Left lung (tissue), 4 donors: ENCODE measurements at regions not wholly inside any gene's neighbourhood (a gene's known extent, or its start where the extent isn't known, plus 50 kb on each side); places are given as distances from the start of the nearest gene placed in this dataset.

Experiments
- ATAC-seq: fragments of 200-7000 bp; cut with Tn5 transposase; one replicate; pipeline ENCODE4 v1.9.1; 2020; ENCODE audit warnings: moderate library complexity
- DNase-seq, 4 donors: peaks; one replicate each; pipeline ENCODE4 v3.0.0-alpha.2; 2013 to 2020
- H3K27ac ChIP-seq, 2 donors: fragments of 200-600 bp; sonication (generic) in 1 of 2; one replicate each; pipeline versions ENCODE4 v1.5.0 to v1.8.0; 2020 to 2021
- H3K27me3 ChIP-seq, 2 donors: fragments of 200-600 bp; sonication (generic) in 1 of 2; one replicate each; pipeline versions ENCODE4 v1.5.0 to v1.8.0; 2020 to 2021
- H3K36me3 ChIP-seq, 2 donors: fragments of 200-600 bp; sonication (generic) in 1 of 2; one replicate each; pipeline versions ENCODE4 v1.5.0 to v1.8.0; 2020 to 2021
- H3K4me1 ChIP-seq, 2 donors: fragments of 200-600 bp; one replicate each; pipeline ENCODE4 v1.8.0; 2021
- H3K4me3 ChIP-seq, 2 donors: fragments of 200-600 bp; sonication (generic) in 1 of 2; one replicate each; pipeline versions ENCODE4 v1.5.0 to v1.8.0; 2020 to 2021; ENCODE audit warnings: mild to moderate bottlenecking in 1 of 2
- H3K9me3 ChIP-seq, 2 donors: fragments of 200-600 bp; sonication (generic) in 1 of 2; one replicate each; pipeline versions ENCODE4 v1.5.0 to v1.8.0; 2020 to 2021
- intact Hi-C, 2 donors: fragments of 100-400 bp; cut with DNase I; formaldehyde crosslinking; loops; one replicate each; pipeline versions ENCODE4 v1.11.2 to v1.14.2; 2022
- TF ChIP-seq, protein P1 (sequence below), 2 donors: fragments of 200-600 bp; sonication (generic) in 1 of 2; IDR thresholded peaks; one replicate each; pipeline versions ENCODE4 v1.5.0 to v1.8.0; 2021; ENCODE audit warnings: antibody characterized with exemption in 2 of 2
- donor health status: DM: no; HTN: yes; CAD: no.
- donor health status: DM: no; HTN: no; CAD: no.

DNA sequence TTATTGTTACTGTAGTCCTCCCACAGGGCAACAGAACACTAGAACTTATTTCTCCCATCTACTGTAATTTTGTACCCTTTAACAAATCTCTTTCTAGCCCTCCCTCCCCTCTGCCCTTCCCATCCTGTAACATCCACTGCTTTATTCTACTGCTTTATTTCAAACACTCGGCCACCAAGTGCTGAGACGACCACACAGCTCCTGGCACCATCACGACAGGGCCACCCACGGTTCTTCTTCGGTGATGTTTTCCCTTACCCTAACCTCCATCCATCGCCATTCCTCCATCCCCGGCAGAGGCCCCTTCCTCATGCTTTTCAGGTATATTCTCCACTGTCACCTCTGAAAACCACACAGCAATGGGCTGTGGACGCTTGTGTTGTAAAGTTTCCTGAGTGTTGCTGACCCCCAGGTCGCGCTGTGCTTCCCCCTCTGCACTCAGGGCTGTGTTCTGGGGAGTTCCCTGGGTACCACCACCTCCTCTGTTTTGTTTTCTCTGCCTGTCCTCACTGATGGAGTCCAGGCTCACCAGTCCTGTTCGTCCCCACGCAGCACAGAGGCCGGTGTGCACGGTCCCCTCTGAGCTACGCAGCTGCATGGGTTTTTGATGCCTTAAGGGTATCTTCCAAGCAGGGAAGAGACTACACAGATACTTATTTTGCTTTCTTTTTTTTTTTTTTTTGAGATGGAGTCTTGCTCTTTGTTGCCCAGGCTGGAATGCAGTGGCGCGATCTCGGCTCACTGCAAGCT, 207.2 kb upstream of the TMEM132C start:
- intact Hi-C loops, result no loop called here
- Histone ChIP-seq H3K27me3 (no peaks in the 10 kb centered on the region), H3K9me3 (no peaks in the 10 kb centered on the region), H3K27ac (no peak overlapping the region), H3K4me3 (no peak overlapping the region), H3K4me1 (no peaks in the 10 kb centered on the region), H3K36me3 (no peaks in the 10 kb centered on the region)
- ATAC-seq (no peak), DNase-seq (no peak)
- TF ChIP-seq, protein P1, sequence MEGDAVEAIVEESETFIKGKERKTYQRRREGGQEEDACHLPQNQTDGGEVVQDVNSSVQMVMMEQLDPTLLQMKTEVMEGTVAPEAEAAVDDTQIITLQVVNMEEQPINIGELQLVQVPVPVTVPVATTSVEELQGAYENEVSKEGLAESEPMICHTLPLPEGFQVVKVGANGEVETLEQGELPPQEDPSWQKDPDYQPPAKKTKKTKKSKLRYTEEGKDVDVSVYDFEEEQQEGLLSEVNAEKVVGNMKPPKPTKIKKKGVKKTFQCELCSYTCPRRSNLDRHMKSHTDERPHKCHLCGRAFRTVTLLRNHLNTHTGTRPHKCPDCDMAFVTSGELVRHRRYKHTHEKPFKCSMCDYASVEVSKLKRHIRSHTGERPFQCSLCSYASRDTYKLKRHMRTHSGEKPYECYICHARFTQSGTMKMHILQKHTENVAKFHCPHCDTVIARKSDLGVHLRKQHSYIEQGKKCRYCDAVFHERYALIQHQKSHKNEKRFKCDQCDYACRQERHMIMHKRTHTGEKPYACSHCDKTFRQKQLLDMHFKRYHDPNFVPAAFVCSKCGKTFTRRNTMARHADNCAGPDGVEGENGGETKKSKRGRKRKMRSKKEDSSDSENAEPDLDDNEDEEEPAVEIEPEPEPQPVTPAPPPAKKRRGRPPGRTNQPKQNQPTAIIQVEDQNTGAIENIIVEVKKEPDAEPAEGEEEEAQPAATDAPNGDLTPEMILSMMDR (IDR thresholded peaks at IDR 0.05), result no peak

DNA sequence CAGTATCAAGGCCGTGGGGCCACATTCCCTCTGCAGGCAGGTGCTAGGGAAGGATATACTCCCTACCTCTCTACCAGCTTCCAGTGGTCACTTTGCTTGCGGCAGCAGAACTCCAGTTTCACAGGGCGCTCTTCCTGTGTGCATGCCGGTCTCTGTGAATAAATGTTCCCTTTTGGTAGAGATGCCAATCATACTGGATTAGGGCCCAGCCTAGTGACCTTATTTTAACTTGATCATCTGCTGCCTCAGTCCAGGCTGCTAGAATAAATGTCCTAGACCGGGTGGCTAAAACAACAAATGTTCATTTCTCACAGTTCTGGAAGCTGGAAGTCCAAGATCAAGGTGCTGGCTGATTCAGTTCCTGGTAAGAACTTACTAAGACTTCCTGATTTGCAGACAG, 198.8 kb upstream of the TMEM132C start:
- Histone ChIP-seq H3K4me1 (no peaks in the 10 kb centered on the region), H3K36me3 (no peaks in the 10 kb centered on the region), H3K27ac (no peak overlapping the region), H3K27me3 (no peaks in the 10 kb centered on the region), H3K4me3 (no peak overlapping the region), H3K9me3 (no peaks in the 10 kb centered on the region)
- ATAC-seq (no peak), DNase-seq (no peak)
- TF ChIP-seq, protein P1 (IDR thresholded peaks at IDR 0.05), result no peak
- intact Hi-C loops, result no loop called here

DNA sequence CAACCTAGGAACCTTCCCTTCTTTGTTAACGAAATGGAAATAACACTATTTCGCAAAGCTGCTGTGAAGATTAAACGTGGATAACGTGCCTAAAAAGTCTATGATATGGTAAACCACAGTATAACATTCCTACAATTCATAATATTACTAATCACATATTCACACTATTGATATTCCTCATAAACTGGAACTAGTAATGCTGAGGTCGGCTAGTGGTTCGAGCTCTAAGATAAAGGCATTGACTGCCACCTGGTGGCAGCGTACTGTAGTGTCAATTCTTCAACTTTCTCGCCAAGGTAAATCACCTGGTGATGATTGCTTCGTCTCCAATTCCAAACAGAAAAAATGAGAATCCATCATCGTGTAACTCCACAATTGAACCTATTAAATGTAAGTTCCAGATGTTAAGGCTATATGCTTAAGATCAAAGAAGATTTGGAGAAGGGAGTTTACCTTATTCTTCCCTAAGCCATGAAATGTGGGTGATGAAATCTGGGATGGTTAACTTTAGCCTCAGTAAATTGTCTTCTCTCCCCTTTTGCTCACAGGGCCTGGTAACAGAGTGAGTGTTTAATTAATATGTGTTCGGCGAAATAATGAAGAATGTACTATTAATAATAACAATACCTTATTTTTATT, 197.5 kb upstream of the TMEM132C start:
- Histone ChIP-seq H3K9me3 (no peaks in the 10 kb centered on the region), H3K27ac (no peak overlapping the region), H3K27me3 (no peaks in the 10 kb centered on the region), H3K36me3 (no peaks in the 10 kb centered on the region), H3K4me3 (no peak overlapping the region), H3K4me1 (no peaks in the 10 kb centered on the region)
- intact Hi-C loops, result no loop called here
- ATAC-seq, result peak; percentile 31
- DNase-seq, result peak in 1 of 4 donors; percentile 21
- TF ChIP-seq, protein P1 (IDR thresholded peaks at IDR 0.05), result peak; percentile 35 to 42

DNA sequence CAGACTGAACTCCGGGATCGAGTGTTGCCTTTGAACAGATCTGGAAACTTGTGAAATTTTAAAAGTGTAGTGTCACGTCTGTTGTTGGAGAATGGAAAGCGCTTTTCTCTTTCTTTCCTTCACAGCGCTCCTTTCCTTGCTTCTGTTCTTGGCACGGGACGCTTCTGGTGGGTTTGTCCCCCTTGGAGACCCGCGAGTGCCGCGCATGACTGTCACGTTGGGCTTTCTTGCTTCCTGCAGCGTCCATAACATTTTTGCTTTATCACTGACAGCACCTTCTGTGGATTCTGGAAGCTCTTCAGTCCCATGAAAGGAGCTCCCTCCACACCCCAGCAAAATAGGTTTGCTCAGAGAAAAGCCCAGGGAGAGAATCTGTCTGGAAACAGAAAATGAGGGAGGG, 193.0 kb upstream of the TMEM132C start:
- H3K9me3 ChIP-seq, result no peaks in the 10 kb centered on the region
- DNase-seq (no peak), ATAC-seq (no peak)
- H3K4me1 ChIP-seq, result no peaks in the 10 kb centered on the region
- TF ChIP-seq, protein P1 (IDR thresholded peaks at IDR 0.05), result no peak
- intact Hi-C loops, result no loop called here
- no peak overlapping the region for H3K4me3 ChIP-seq
- H3K27me3 ChIP-seq, result no peaks in the 10 kb centered on the region
- H3K36me3 ChIP-seq, result no peaks in the 10 kb centered on the region
- no peak overlapping the region for H3K27ac ChIP-seq

DNA sequence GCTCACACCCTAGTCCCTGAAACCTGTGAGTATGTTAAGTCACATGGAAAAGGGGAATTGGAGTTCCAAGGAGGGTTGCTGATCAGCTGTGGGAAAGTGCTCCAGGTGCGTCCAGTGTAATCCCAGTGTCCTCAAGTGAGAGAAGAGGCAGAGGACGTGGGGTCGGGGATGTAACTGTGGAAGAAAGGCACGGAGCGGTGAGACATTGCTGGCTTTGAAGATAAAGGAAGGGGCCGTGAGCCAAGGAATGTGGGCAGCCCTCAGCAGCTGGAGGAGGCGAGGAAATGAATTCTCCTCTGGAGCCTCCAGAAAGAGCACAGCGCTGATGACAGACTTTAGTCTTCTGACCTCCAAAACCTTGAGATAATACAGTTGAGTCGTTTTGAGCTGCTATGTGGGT, 191.6 kb upstream of the TMEM132C start:
- Histone ChIP-seq H3K27ac (no peak overlapping the region), H3K9me3 (no peaks in the 10 kb centered on the region), H3K4me3 (no peak overlapping the region), H3K4me1 (no peaks in the 10 kb centered on the region), H3K36me3 (no peaks in the 10 kb centered on the region), H3K27me3 (no peaks in the 10 kb centered on the region)
- no peak for DNase-seq
- intact Hi-C loops, result no loop called here
- no peak for ATAC-seq
- TF ChIP-seq, protein P1 (IDR thresholded peaks at IDR 0.05), result no peak
